ENCODE measurements at regions not wholly inside any gene's neighbourhood (a gene's known extent, or its start where the extent isn't known, plus 50 kb on each side); places are given as distances from the start of the nearest gene placed in this dataset.
"Not testable (repeated sequence)": the region's sequence is repeated elsewhere in the genome, so short reads cannot be mapped to it uniquely, and the experiment has no call there.

DNA sequence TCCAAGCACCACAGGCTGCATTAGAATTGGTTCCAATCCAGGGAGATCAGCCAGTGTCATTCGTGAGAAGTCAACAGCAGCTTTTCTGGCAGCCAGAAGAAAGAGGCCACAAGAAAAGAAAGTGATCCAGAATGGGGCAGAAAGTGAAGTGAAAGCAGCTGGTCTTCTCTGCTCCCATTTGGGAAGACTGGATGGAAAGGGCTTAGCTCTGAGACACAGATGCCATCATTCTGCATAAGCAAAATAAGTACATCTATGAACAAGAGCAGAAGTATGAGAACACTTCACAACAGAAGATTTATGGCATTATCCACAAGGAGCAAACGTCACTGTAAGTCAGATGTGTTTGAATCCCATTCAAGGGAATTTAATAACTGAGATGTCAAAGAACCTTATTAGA lies 326.5 kb upstream of the ESRRG start:
- no peak for TF ChIP-seq CTCF (IDR thresholded peaks at IDR 0.05; ENCODE audit: low read depth, low read length)
- no peak for DNase-seq (ENCODE audit: extremely low read depth, low read depth)

GRCh38 chr1:217049081-217049480 lies 325.9 kb upstream of the ESRRG start:
- DNase-seq (ENCODE audit: extremely low read depth, low read depth): no peak
- TF ChIP-seq CTCF (IDR thresholded peaks at IDR 0.05; ENCODE audit: low read depth, low read length): no peak

DNA sequence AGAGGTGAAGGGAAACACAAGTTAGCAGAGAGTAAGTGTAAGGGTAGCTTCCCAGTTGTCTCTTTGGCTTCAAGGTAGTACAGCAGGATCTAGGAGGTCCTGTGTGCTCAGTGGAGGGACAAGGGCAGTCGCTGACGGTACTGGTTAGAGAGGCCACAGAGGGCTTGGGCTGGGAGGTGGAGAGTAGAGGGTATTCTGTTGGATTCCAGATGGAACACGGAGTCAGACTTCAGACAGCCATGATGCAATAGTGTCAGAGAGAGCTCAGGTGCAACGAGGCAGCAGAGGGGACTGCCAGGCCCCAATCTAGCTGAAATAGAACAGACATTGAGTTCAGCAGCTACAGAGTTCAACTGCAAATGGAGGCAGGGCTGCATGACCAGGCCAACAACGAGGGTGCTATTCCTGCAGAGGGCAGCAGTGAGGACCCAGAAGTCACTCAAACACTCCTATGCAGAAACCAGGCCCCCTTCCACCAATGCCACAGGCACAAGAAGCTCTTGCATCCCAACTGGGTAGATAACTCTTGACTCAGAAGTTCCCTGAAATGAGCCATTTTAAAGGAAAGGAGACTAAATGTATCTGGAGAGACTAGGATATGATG lies 325.0 kb upstream of the ESRRG start:
- DNase-seq (ENCODE audit: extremely low read depth, low read depth): no peak
- no peak for TF ChIP-seq CTCF (IDR thresholded peaks at IDR 0.05; ENCODE audit: low read depth, low read length)

- DNase-seq (ENCODE audit: extremely low read depth, low read depth): no peak
- no peak for TF ChIP-seq CTCF (IDR thresholded peaks at IDR 0.05; ENCODE audit: low read depth, low read length)
Observed at GRCh38 chr1:217040711-217041455, 317.7 kb upstream of the ESRRG start.

DNA sequence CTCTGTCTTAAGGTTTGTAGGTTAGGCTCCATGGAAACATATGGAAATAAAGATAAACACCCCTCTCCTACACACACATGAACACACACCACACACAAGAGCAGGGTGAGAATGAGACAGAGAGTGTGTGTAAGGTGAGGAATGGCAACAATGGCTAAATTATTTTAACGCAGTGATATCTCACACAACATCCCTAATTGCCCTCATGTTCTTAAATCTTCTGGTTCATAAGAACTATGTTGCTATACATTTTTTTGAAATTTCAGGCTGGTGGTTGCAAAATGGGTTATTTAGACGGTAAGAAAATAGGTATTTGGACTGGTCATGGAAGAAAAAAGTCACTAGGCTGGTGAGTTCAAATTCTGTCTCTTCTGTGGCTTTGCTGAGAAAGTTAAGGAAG lies 316.7 kb upstream of the ESRRG start:
- TF ChIP-seq CTCF (IDR thresholded peaks at IDR 0.05; ENCODE audit: low read depth, low read length): no peak
- DNase-seq (ENCODE audit: extremely low read depth, low read depth): no peak

GRCh38 chr1:217039139-217039538 lies 315.9 kb upstream of the ESRRG start:
- DNase-seq (ENCODE audit: extremely low read depth, low read depth): not testable (repeated sequence)

GRCh38 chr1:217036757-217037156 lies 313.5 kb upstream of the ESRRG start:
- DNase-seq (ENCODE audit: extremely low read depth, low read depth): no peak
- no peak for TF ChIP-seq CTCF (IDR thresholded peaks at IDR 0.05; ENCODE audit: low read depth, low read length)
